ENCODE measurements at regions not wholly inside any gene's neighbourhood (a gene's known extent, or its start where the extent isn't known, plus 50 kb on each side); places are given as distances from the start of the nearest gene placed in this dataset.

GRCh38 chr5:174998131-174998730 lies 273.8 kb downstream of the MSX2 start:
- no peak for TF ChIP-seq CTCF (conservative IDR thresholded peaks at IDR 0.05; ENCODE audit: low read length)
- no peak for TF ChIP-seq EZH2phosphoT487 (IDR thresholded peaks at IDR 0.05; ENCODE audit: borderline replicate concordance)
- Histone ChIP-seq H3K9me2 (replicated peaks; ENCODE audit: low read depth, low read length) (no peaks in the 10 kb centered on the region), H3K4me2 (ENCODE audit: low read depth, low read length, poor library complexity, severe bottlenecking) (no peak overlapping the region), H3K36me3 (ENCODE audit: insufficient read depth, low read length) (no peaks in the 10 kb centered on the region), H3K4me1 (ENCODE audit: insufficient read depth, low read length, poor library complexity, severe bottlenecking) (no peaks in the 10 kb centered on the region), H3K4me3 (ENCODE audit: low read length, poor library complexity, severe bottlenecking) (no peak overlapping the region), H3F3A (ENCODE audit: low read depth) (no peaks in the 10 kb centered on the region), H2AFZ (ENCODE audit: low read length) (no peak overlapping the region), H3K79me2 (ENCODE audit: insufficient read depth, low read length) (no peaks in the 10 kb centered on the region), H3K27me3 (ENCODE audit: insufficient read depth, low read length, poor library complexity, severe bottlenecking) (no peaks in the 10 kb centered on the region), H4K20me1 (ENCODE audit: insufficient read depth, low read length, poor library complexity, severe bottlenecking) (no peaks in the 10 kb centered on the region), H3K9me3 (ENCODE audit: insufficient read depth, low read depth, low read length) (no peaks in the 10 kb centered on the region), H3K9ac (ENCODE audit: low read depth, low read length, poor library complexity, severe bottlenecking) (no peak overlapping the region)

GRCh38 chr5:174997688-174998087 lies 273.3 kb downstream of the MSX2 start:
- Histone ChIP-seq H3K27me3 (ENCODE audit: insufficient read depth, low read length, poor library complexity, severe bottlenecking) (no peaks in the 10 kb centered on the region), H3K9me2 (replicated peaks; ENCODE audit: low read depth, low read length) (no peaks in the 10 kb centered on the region), H3K9me3 (ENCODE audit: insufficient read depth, low read depth, low read length) (no peaks in the 10 kb centered on the region), H3K9ac (ENCODE audit: low read depth, low read length, poor library complexity, severe bottlenecking) (no peak overlapping the region), H3K4me1 (ENCODE audit: insufficient read depth, low read length, poor library complexity, severe bottlenecking) (no peaks in the 10 kb centered on the region), H3K4me3 (ENCODE audit: low read length, poor library complexity, severe bottlenecking) (no peak overlapping the region), H3K36me3 (ENCODE audit: insufficient read depth, low read length) (no peaks in the 10 kb centered on the region), H2AFZ (ENCODE audit: low read length) (no peak overlapping the region), H3F3A (ENCODE audit: low read depth) (no peaks in the 10 kb centered on the region), H3K79me2 (ENCODE audit: insufficient read depth, low read length) (no peaks in the 10 kb centered on the region), H3K4me2 (ENCODE audit: low read depth, low read length, poor library complexity, severe bottlenecking) (no peak overlapping the region), H4K20me1 (ENCODE audit: insufficient read depth, low read length, poor library complexity, severe bottlenecking) (no peaks in the 10 kb centered on the region)
- TF ChIP-seq CTCF (conservative IDR thresholded peaks at IDR 0.05; ENCODE audit: low read length) (no peak), EZH2phosphoT487 (IDR thresholded peaks at IDR 0.05; ENCODE audit: borderline replicate concordance) (no peak)

- Histone ChIP-seq H3K79me2 (ENCODE audit: insufficient read depth, low read length) (no peaks in the 10 kb centered on the region), H4K20me1 (ENCODE audit: insufficient read depth, low read length, poor library complexity, severe bottlenecking) (no peaks in the 10 kb centered on the region), H3K9me3 (ENCODE audit: insufficient read depth, low read depth, low read length) (no peaks in the 10 kb centered on the region), H2AFZ (ENCODE audit: low read length) (no peak overlapping the region), H3K36me3 (ENCODE audit: insufficient read depth, low read length) (no peaks in the 10 kb centered on the region), H3K9ac (ENCODE audit: low read depth, low read length, poor library complexity, severe bottlenecking) (no peak overlapping the region), H3F3A (ENCODE audit: low read depth) (no peaks in the 10 kb centered on the region), H3K9me2 (replicated peaks; ENCODE audit: low read depth, low read length) (no peaks in the 10 kb centered on the region), H3K4me2 (ENCODE audit: low read depth, low read length, poor library complexity, severe bottlenecking) (no peak overlapping the region), H3K4me3 (ENCODE audit: low read length, poor library complexity, severe bottlenecking) (no peak overlapping the region), H3K27me3 (ENCODE audit: insufficient read depth, low read length, poor library complexity, severe bottlenecking) (no peaks in the 10 kb centered on the region), H3K4me1 (ENCODE audit: insufficient read depth, low read length, poor library complexity, severe bottlenecking) (no peaks in the 10 kb centered on the region)
- TF ChIP-seq CTCF (conservative IDR thresholded peaks at IDR 0.05; ENCODE audit: low read length): no peak
- TF ChIP-seq EZH2phosphoT487 (IDR thresholded peaks at IDR 0.05; ENCODE audit: borderline replicate concordance): no peak
Observed at GRCh38 chr5:174996941-174997340, 272.6 kb downstream of the MSX2 start.
